ENCODE measurements at regions not wholly inside any gene's neighbourhood (a gene's known extent, or its start where the extent isn't known, plus 50 kb on each side); places are given as distances from the start of the nearest gene placed in this dataset.

- BruUV-seq (replicated peaks), result no TSS peak
- CTCF ChIA-PET (ENCODE audit: low intra/inter-chr PET ratio, low total read pairs), result no interaction called here
- Histone ChIP-seq H3K9ac (ENCODE audit: insufficient read depth, low read depth, low read length) (no peak overlapping the region), H3K79me2 (ENCODE audit: insufficient read depth, low read length) (no peaks in the 10 kb centered on the region), H3K4me1 (ENCODE audit: insufficient read depth, low read length) (no peaks in the 10 kb centered on the region), H3K27ac (ENCODE audit: extremely low read length, insufficient read depth, low read length) (no peak overlapping the region), H3K36me3 (replicated peaks in 1 of 2; ENCODE audit: control insufficient read depth in 1 of 2, insufficient read depth in 2 of 2, low read length in 2 of 2) (no peaks in the 10 kb centered on the region), H4K20me1 (ENCODE audit: insufficient read depth, low read length) (no peaks in the 10 kb centered on the region), H2AFZ (ENCODE audit: low read length) (no peak overlapping the region), H3K4me2 (ENCODE audit: low read depth, low read length) (no peak overlapping the region), H3K9me3 (ENCODE audit: low read length) (no peaks in the 10 kb centered on the region), H3K27me3 (ENCODE audit: control insufficient read depth in 1 of 2, insufficient read depth in 2 of 2, low read length in 2 of 2) (peaks cover 1 to 6% of the 10 kb centered on the region in 2 experiments; a peak in 2 of 5 replicates), H3K4me3 (replicated peaks in 1 of 3; ENCODE audit: insufficient read depth in 1 of 3, low read depth in 2 of 3, low read length in 3 of 3) (no peak overlapping the region)
- POLR2A ChIA-PET, result no interaction called here
- 29% methylated on average over 2 of the region's 2 CpGs for WGBS (ENCODE audit: low lambda C conversion rate)
- ATAC-seq (no peak), FAIRE-seq (no peak), DNase-seq (ENCODE audit: low spot score) (no peak)
- TF ChIP-seq RERE (CRISPR knock-in tag; IDR thresholded peaks at IDR 0.05; ENCODE audit: low read depth), result no peak
- no peak for TF ChIP-seq ZNF513 (CRISPR knock-in tag; conservative IDR thresholded peaks at IDR 0.05)
- intact Hi-C loops (cut with micrococcal nuclease; ENCODE audit: unreplicated experiment), result no loop called here
- in situ Hi-C loops (cut with HindIII; ENCODE audit: extremely low pct_ligation_motif_present, low pct_unique_long_range_greater_than_20kb), result no loop called here
Observed at GRCh38 chr9:86662890-86663468, 284.3 kb downstream of the GAS1 start.

Measured in HepG2 (cell line).